ENCODE measurements at regions not wholly inside any gene's neighbourhood (a gene's known extent, or its start where the extent isn't known, plus 50 kb on each side); places are given as distances from the start of the nearest gene placed in this dataset.
"Not testable (repeated sequence)": the region's sequence is repeated elsewhere in the genome, so short reads cannot be mapped to it uniquely, and the experiment has no call there.

GRCh38 chr5:102099083-102099482 lies 197.0 kb downstream of the SLCO4C1 start:
- H3K27ac ChIP-seq; H3K4me1 ChIP-seq (replicated peaks in 1 of 2); H3K4me3 ChIP-seq; in situ Hi-C loops (cut with MboI; ENCODE audit: low pct_unique_long_range_greater_than_20kb in 2 of 9, low sequenced_read_pairs in 9 of 9, unreplicated experiment in 9 of 9); ATAC-seq (replicated peaks in 6 of 8): not testable (repeated sequence)
- 15 to 100% (median 82%) methylated on average over 1 to 6 of the region's 6 CpGs for WGBS, 10 experiments

- ATAC-seq (replicated peaks in 6 of 8); in situ Hi-C loops (cut with MboI; ENCODE audit: low pct_unique_long_range_greater_than_20kb in 2 of 9, low sequenced_read_pairs in 9 of 9, unreplicated experiment in 9 of 9); H3K4me1 ChIP-seq (replicated peaks in 1 of 2); H3K4me3 ChIP-seq; H3K27ac ChIP-seq: not testable (repeated sequence)
- WGBS, 10 experiments: 0 to 100% (median 76%) methylated on average over 1 to 3 of the region's 3 CpGs; no CpG with 5 or more reads in 4 of the 10 experiments
Measured at GRCh38 chr5:102098606-102099005, 197.5 kb downstream of the SLCO4C1 start.

DNA sequence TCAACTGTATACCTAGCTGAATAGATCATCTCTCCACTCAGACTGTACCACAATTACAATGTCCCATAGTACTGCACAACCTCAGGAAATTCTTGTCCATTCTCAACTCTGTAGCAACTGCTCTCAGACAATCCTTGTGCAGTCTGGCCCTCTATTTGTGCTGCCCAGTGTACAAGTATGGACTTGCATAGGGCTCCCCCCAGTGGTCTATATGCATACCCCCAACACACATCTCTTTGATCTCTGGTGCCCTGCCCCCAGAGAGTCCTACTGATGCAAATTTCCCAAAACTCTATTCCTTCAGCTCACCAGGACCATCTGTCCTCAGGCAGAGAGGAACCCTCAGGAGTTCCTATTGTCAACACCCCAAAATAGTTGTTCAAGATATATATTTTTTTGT lies 205.3 kb downstream of the SLCO4C1 start:
- in situ Hi-C loops (cut with MboI; ENCODE audit: low pct_unique_long_range_greater_than_20kb in 2 of 9, low sequenced_read_pairs in 9 of 9, unreplicated experiment in 9 of 9): no loop called here
- ATAC-seq (replicated peaks in 6 of 8): peak in 6 of 8 experiments; percentile 20 to 92 (median 50)
- no peak overlapping the region for H3K27ac ChIP-seq
- H3K4me1 ChIP-seq (replicated peaks in 1 of 2): peaks cover 0 to 17% of the 10 kb centered on the region in 2 donors
- no peak overlapping the region for H3K4me3 ChIP-seq

GRCh38 chr5:102089883-102090282 lies 206.2 kb downstream of the SLCO4C1 start:
- peaks cover 0 to 17% of the 10 kb centered on the region in 2 donors for H3K4me1 ChIP-seq (replicated peaks in 1 of 2)
- WGBS, 10 experiments: 0 to 93% (median 69%) methylated on average over 2 of the region's 2 CpGs
- no peak for ATAC-seq (replicated peaks in 6 of 8)
- in situ Hi-C loops (cut with MboI; ENCODE audit: low pct_unique_long_range_greater_than_20kb in 2 of 9, low sequenced_read_pairs in 9 of 9, unreplicated experiment in 9 of 9): no loop called here
- no peak overlapping the region for H3K27ac ChIP-seq
- no peak overlapping the region for H3K4me3 ChIP-seq

- 0 to 83% (median 47%) methylated on average over 1 to 2 of the region's 2 CpGs; no CpG with 5 or more reads in 2 of the 10 experiments for WGBS, 10 experiments
- Histone ChIP-seq H3K27ac (no peak overlapping the region), H3K4me1 (replicated peaks in 1 of 2) (peaks cover 0 to 17% of the 10 kb centered on the region in 2 donors), H3K4me3 (no peak overlapping the region)
- peak in 6 of 8 experiments; percentile 18 to 73 (median 50) for ATAC-seq (replicated peaks in 6 of 8)
- in situ Hi-C loops (cut with MboI; ENCODE audit: low pct_unique_long_range_greater_than_20kb in 2 of 9, low sequenced_read_pairs in 9 of 9, unreplicated experiment in 9 of 9): no loop called here
Measured at GRCh38 chr5:102087906-102088305, 208.2 kb downstream of the SLCO4C1 start.

- Histone ChIP-seq H3K4me1 (replicated peaks in 1 of 2) (no peaks in the 10 kb centered on the region), H3K27ac (no peak overlapping the region), H3K4me3 (no peak overlapping the region)
- in situ Hi-C loops (cut with MboI; ENCODE audit: low pct_unique_long_range_greater_than_20kb in 2 of 9, low sequenced_read_pairs in 9 of 9, unreplicated experiment in 9 of 9): no loop called here
- ATAC-seq (replicated peaks in 6 of 8): no peak
- 0 to 87% (median 37%) methylated on average over 1 of the region's 1 CpG; no CpG with 5 or more reads in 4 of the 10 experiments for whole genome bisulfite sequencing, 10 experiments
Measured at GRCh38 chr5:102080288-102080687, 215.8 kb downstream of the SLCO4C1 start.

GRCh38 chr5:102077920-102078319 lies 218.2 kb downstream of the SLCO4C1 start:
- no peak overlapping the region for H3K27ac ChIP-seq
- 33 to 100% (median 90%) methylated on average over 1 to 3 of the region's 5 CpGs; no CpG with 5 or more reads in 5 of the 10 experiments for WGBS, 10 experiments
- no peak for ATAC-seq (replicated peaks in 6 of 8)
- H3K4me3 ChIP-seq: no peak overlapping the region
- in situ Hi-C loops (cut with MboI; ENCODE audit: low pct_unique_long_range_greater_than_20kb in 2 of 9, low sequenced_read_pairs in 9 of 9, unreplicated experiment in 9 of 9): no loop called here
- H3K4me1 ChIP-seq (replicated peaks in 1 of 2): no peaks in the 10 kb centered on the region

- H3K27ac ChIP-seq: no peak overlapping the region
- no peaks in the 10 kb centered on the region for H3K4me1 ChIP-seq (replicated peaks in 1 of 2)
- no peak overlapping the region for H3K4me3 ChIP-seq
- WGBS, 10 experiments: 13 to 92% (median 61%) methylated on average over 1 to 3 of the region's 3 CpGs; no CpG with 5 or more reads in 1 of the 10 experiments
- in situ Hi-C loops (cut with MboI; ENCODE audit: low pct_unique_long_range_greater_than_20kb in 2 of 9, low sequenced_read_pairs in 9 of 9, unreplicated experiment in 9 of 9): no loop called here
- ATAC-seq (replicated peaks in 6 of 8): peak in 1 of 8 experiments; percentile 28
Measured at GRCh38 chr5:102069974-102070373, 226.1 kb downstream of the SLCO4C1 start.

GRCh38 chr5:102068870-102069269 lies 227.2 kb downstream of the SLCO4C1 start:
- 5 to 100% (median 53%) methylated on average over 2 to 3 of the region's 3 CpGs; no CpG with 5 or more reads in 2 of the 10 experiments for WGBS, 10 experiments

DNA sequence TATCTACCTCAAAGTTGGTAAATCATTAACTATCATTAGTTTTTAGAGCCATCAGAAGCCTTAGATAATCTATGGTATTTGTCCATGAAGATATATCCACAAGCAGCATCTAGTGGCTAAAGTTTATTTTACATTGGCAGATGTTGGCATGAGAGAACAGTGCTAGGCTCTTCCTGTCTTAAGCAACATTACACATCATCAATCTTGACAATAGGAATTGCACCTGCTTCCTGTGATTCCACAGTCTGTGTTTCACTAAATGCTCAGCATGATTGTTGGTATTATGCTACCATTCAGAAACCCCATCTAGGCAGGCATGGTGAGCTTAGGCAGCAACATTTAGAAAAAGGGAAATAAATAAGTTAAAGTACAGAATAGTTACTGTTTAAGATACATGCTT lies 246.6 kb downstream of the SLCO4C1 start:
- Histone ChIP-seq H3K4me3 (no peak overlapping the region), H3K4me1 (replicated peaks in 1 of 2) (peaks cover 0 to 12% of the 10 kb centered on the region in 2 donors), H3K27ac (no peak overlapping the region)
- ATAC-seq (replicated peaks in 6 of 8): peak in 5 of 8 experiments; percentile 80 to 89 (median 84)
- in situ Hi-C loops (cut with MboI; ENCODE audit: low pct_unique_long_range_greater_than_20kb in 2 of 9, low sequenced_read_pairs in 9 of 9, unreplicated experiment in 9 of 9): no loop called here

More at GRCh38 chr5:102068870-102069269, 227.2 kb downstream of the SLCO4C1 start:
- Histone ChIP-seq H3K4me1 (replicated peaks in 1 of 2) (no peaks in the 10 kb centered on the region), H3K27ac (no peak overlapping the region), H3K4me3 (no peak overlapping the region)
- in situ Hi-C loops (cut with MboI; ENCODE audit: low pct_unique_long_range_greater_than_20kb in 2 of 9, low sequenced_read_pairs in 9 of 9, unreplicated experiment in 9 of 9): no loop called here
- ATAC-seq (replicated peaks in 6 of 8): no peak

GRCh38 chr5:102048940-102049339 lies 247.1 kb downstream of the SLCO4C1 start:
- Histone ChIP-seq H3K4me1 (replicated peaks in 1 of 2) (peaks cover 0 to 12% of the 10 kb centered on the region in 2 donors), H3K27ac (no peak overlapping the region), H3K4me3 (no peak overlapping the region)
- 0 to 100% (median 25%) methylated on average over 1 of the region's 1 CpG; no CpG with 5 or more reads in 4 of the 10 experiments for WGBS, 10 experiments
- in situ Hi-C loops (cut with MboI; ENCODE audit: low pct_unique_long_range_greater_than_20kb in 2 of 9, low sequenced_read_pairs in 9 of 9, unreplicated experiment in 9 of 9): no loop called here
- peak in 5 of 8 experiments; percentile 79 to 96 (median 90) for ATAC-seq (replicated peaks in 6 of 8)

DNA sequence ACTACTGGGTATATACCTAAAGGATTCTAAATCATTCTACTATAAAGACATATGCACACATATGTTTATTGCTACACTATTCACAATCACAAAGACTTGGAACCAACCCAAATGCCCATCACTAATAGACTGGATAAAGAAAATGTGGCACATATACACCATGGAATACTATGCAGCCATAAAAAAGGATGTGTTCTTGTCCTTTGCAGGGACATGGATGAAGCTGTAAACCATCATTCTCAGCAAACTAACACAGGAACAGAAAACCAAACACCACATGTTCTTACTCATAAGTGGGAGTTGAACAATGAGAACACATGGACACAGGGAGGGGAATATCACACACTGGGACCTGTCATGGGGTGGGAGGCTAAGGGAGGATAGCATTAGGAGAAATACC lies 249.0 kb downstream of the SLCO4C1 start:
- peaks cover 0 to 12% of the 10 kb centered on the region in 2 donors for H3K4me1 ChIP-seq (replicated peaks in 1 of 2)
- H3K4me3 ChIP-seq; ATAC-seq (replicated peaks in 6 of 8); H3K27ac ChIP-seq; in situ Hi-C loops (cut with MboI; ENCODE audit: low pct_unique_long_range_greater_than_20kb in 2 of 9, low sequenced_read_pairs in 9 of 9, unreplicated experiment in 9 of 9): not testable (repeated sequence)

DNA sequence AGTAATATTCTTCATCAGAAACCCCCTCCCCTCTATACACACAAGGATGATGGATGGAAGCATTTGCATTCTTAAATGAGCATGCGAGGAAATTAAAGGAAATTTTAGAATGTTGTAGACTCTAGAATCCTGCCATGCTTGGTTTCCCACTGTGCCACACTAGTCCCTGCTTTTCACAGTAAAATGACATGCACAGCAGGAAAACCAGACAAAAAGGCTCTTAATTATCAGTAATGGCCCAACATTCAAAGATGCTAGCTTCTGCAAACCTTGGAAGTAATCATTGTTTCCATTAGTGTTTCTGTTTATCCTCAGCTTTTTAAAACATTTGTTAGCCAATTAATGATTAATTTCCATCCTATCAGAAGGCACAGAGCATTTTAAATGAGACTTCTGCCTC lies 255.8 kb downstream of the SLCO4C1 start:
- Histone ChIP-seq H3K4me1 (replicated peaks in 1 of 2) (peaks cover 0 to 3% of the 10 kb centered on the region in 2 donors), H3K4me3 (no peak overlapping the region), H3K27ac (no peak overlapping the region)
- in situ Hi-C loops (cut with MboI; ENCODE audit: low pct_unique_long_range_greater_than_20kb in 2 of 9, low sequenced_read_pairs in 9 of 9, unreplicated experiment in 9 of 9): no loop called here
- WGBS, 10 experiments: 0 to 83% (median 0%) methylated on average over 1 of the region's 1 CpG; no CpG with 5 or more reads in 5 of the 10 experiments
- no peak for ATAC-seq (replicated peaks in 6 of 8)

GRCh38 chr5:102036927-102037326 lies 259.2 kb downstream of the SLCO4C1 start:
- in situ Hi-C loops (cut with MboI; ENCODE audit: low pct_unique_long_range_greater_than_20kb in 2 of 9, low sequenced_read_pairs in 9 of 9, unreplicated experiment in 9 of 9): no loop called here
- no peak overlapping the region for H3K4me3 ChIP-seq
- H3K4me1 ChIP-seq (replicated peaks in 1 of 2): peaks cover 0 to 6% of the 10 kb centered on the region in 2 donors
- H3K27ac ChIP-seq: no peak overlapping the region
- ATAC-seq (replicated peaks in 6 of 8): peak in 1 of 8 experiments; percentile 16
